Endothelial cell of umbilical vein (primary cell): ENCODE measurements at regions not wholly inside any gene's neighbourhood (a gene's known extent, or its start where the extent isn't known, plus 50 kb on each side); places are given as distances from the start of the nearest gene placed in this dataset.

ENCODE experiments used
- BruUV-seq: library from RNA; stranded (reverse); fragments of 400-500 nt; replicated peaks from 2 replicates; lab custom pipeline; 2021; lab: Mats Ljungman, UMichigan
- CTCF ChIA-PET: fragments of 300-600, 350-600 bp; sonication (Branson Sonifier 250); formaldehyde crosslinking; loops from one replicate; lab custom pipeline; 2021; ENCODE audit warnings: antibody characterized with exemption, inconsistent platforms; lab: Charles Lee
- POLR2A ChIA-PET: fragments of 300-600, 350-600 bp; sonication (Branson Sonifier 250); formaldehyde crosslinking; loops from one replicate; lab custom pipeline; 2021; ENCODE audit warnings: antibody characterized with exemption, inconsistent platforms; lab: Charles Lee
- DNase-seq: peaks from one replicate; pipeline ENCODE4 v3.0.0-alpha.2; 2011; ENCODE audit warnings: low read depth, low spot score
- FAIRE-seq: peaks from 2 replicates; lab custom pipeline; 2011; peaks lifted over from hg19 to GRCh38; lab: Jason Lieb, UNC
- H2AFZ ChIP-seq: 2 replicates; pipeline ENCODE4 v1.6.0; 2012; ENCODE audit warnings: low read depth, low read length, control low read depth, inconsistent platforms
- H3K27ac ChIP-seq: 2 replicates; pipeline ENCODE4 v1.5.1; 2011; ENCODE audit warnings: low read depth, mild to moderate bottlenecking, control low read depth, low read length, moderate library complexity; ENCODE audit not compliant: insufficient read depth
- H3K27me3 ChIP-seq, 2 experiments: 2 replicates each; pipeline versions ENCODE4 v1.6.0 to v1.6.1; 2011; ENCODE audit warnings: low read length in 2 of 2, mixed read lengths in 1 of 2; ENCODE audit not compliant: control insufficient read depth in 2 of 2, insufficient read depth in 2 of 2
- H3K36me3 ChIP-seq, 2 experiments: 2 replicates in 1 of 2; 3 replicates in 1 of 2; pipeline ENCODE4 v1.5.1; 2011; ENCODE audit warnings: low read length in 2 of 2, mild to moderate bottlenecking in 1 of 2, moderate library complexity in 1 of 2; ENCODE audit not compliant: control insufficient read depth in 2 of 2, insufficient read depth in 2 of 2; ENCODE audit errors: extremely low read depth in 1 of 2
- H3K4me1 ChIP-seq: 3 replicates; pipeline ENCODE4 v1.5.1; 2011; ENCODE audit warnings: mild to moderate bottlenecking, low read length; ENCODE audit not compliant: control insufficient read depth, insufficient read depth; ENCODE audit errors: extremely low read depth
- H3K4me2 ChIP-seq: 2 replicates; pipeline ENCODE4 v1.6.1; 2011; ENCODE audit warnings: low read length, control low read depth, mixed read lengths; ENCODE audit not compliant: insufficient read depth
- H3K4me3 ChIP-seq, 3 experiments: fragments of 200-600 bp in 1 of 3; sonication (generic), shearing (Covaris generic) in 1 of 3; replicated peaks in 1 of 3; 2 replicates each; pipeline ENCODE4 v1.5.1; 2011 to 2016; ENCODE audit warnings: control low read depth in 3 of 3, low read length in 3 of 3, mild to moderate bottlenecking in 2 of 3, inconsistent platforms in 1 of 3, low read depth in 1 of 3, moderate library complexity in 1 of 3; ENCODE audit not compliant: insufficient read depth in 1 of 3
- H3K79me2 ChIP-seq: 2 replicates; pipeline ENCODE4 v1.6.0; 2012; ENCODE audit warnings: low read length, inconsistent platforms; ENCODE audit not compliant: control insufficient read depth, insufficient read depth
- H3K9ac ChIP-seq: replicated peaks from 2 replicates; pipeline ENCODE3; 2011; ENCODE audit warnings: low read length, control low read depth; ENCODE audit not compliant: insufficient read depth; ENCODE audit errors: extremely low read depth
- H3K9me1 ChIP-seq: replicated peaks from 3 replicates; pipeline ENCODE4 v1.6.0; 2011; ENCODE audit warnings: mild to moderate bottlenecking, low read length; ENCODE audit not compliant: control insufficient read depth, insufficient read depth; ENCODE audit errors: extremely low read depth
- H3K9me3 ChIP-seq: replicated peaks from 2 replicates; pipeline ENCODE4 v1.5.1; 2012; ENCODE audit warnings: low read length, inconsistent platforms; ENCODE audit not compliant: control insufficient read depth, insufficient read depth
- H4K20me1 ChIP-seq: replicated peaks from 2 replicates; pipeline ENCODE3; 2011; ENCODE audit warnings: mild to moderate bottlenecking, low read length; ENCODE audit not compliant: control insufficient read depth, insufficient read depth; ENCODE audit errors: extremely low read depth
- CTCF ChIP-seq, 2 donors: IDR thresholded peaks; 1 replicate in 1 of 2; 2 replicates in 1 of 2; pipeline ENCODE4 v1.5.1; 2011; ENCODE audit warnings: low read length in 2 of 2, mild to moderate bottlenecking in 2 of 2, moderate library complexity in 2 of 2, control low read depth in 1 of 2, inconsistent platforms in 1 of 2, low read depth in 1 of 2; ENCODE audit not compliant: insufficient read depth in 1 of 2; ENCODE audit errors: extremely low read depth in 1 of 2
- EZH2 ChIP-seq: IDR thresholded peaks from 2 replicates; pipeline ENCODE4 v1.6.1; 2012; ENCODE audit warnings: borderline replicate concordance, low read depth, mild to moderate bottlenecking, moderate library complexity, low read length, inconsistent platforms; ENCODE audit not compliant: severe bottlenecking
- FOS ChIP-seq: IDR thresholded peaks from 2 replicates; pipeline ENCODE4 v1.6.1; 2011; ENCODE audit warnings: mild to moderate bottlenecking, low read length, moderate library complexity, borderline replicate concordance; ENCODE audit not compliant: insufficient read depth
- GATA2 ChIP-seq: IDR thresholded peaks from 2 replicates; pipeline ENCODE4 v1.7.0; 2011; ENCODE audit warnings: low read depth, mild to moderate bottlenecking, moderate library complexity, mixed read lengths, low read length; ENCODE audit not compliant: insufficient read length, insufficient read depth
- JUN ChIP-seq: IDR thresholded peaks from 2 replicates; pipeline ENCODE4 v1.6.1; 2011; ENCODE audit warnings: borderline replicate concordance, low read depth; ENCODE audit not compliant: insufficient read length, insufficient read depth
- MAX ChIP-seq: IDR thresholded peaks from 2 replicates; pipeline ENCODE4 v1.6.1; 2011; ENCODE audit not compliant: insufficient read depth, insufficient read length
- MYC ChIP-seq: IDR thresholded peaks from one replicate; pipeline ENCODE4 v1.6.1; 2011; ENCODE audit warnings: mild to moderate bottlenecking, low read depth, low read length
- POLR2A ChIP-seq: IDR thresholded peaks from 2 replicates; pipeline ENCODE4 v1.6.1; 2012; ENCODE audit warnings: low read depth, mild to moderate bottlenecking, control low read depth, low read length
- POLR2AphosphoS5 ChIP-seq: IDR thresholded peaks from 2 replicates; pipeline ENCODE4 v1.6.1; 2012; ENCODE audit warnings: low read depth, mild to moderate bottlenecking, control low read depth, low read length, moderate library complexity; ENCODE audit not compliant: insufficient read depth
- dilution Hi-C: fragments of 300-500 bp; cut with MboI; formaldehyde crosslinking; loops from one replicate; pipeline ENCODE4 v1.15.0; 2019; ENCODE audit warnings: low sequenced_read_pairs; ENCODE audit not compliant: extremely low pct_ligation_motif_present
- intact Hi-C: fragments of 100-400 bp; cut with micrococcal nuclease; formaldehyde crosslinking; loops from one replicate; pipeline ENCODE4 v1.10.0; 2022

- Histone ChIP-seq H3K36me3 (no peaks in the 10 kb centered on the region), H3K4me2 (no peak overlapping the region), H4K20me1 (no peaks in the 10 kb centered on the region), H3K4me1 (no peaks in the 10 kb centered on the region), H3K9ac (no peak overlapping the region), H3K4me3 (no peak overlapping the region), H3K9me1 (no peaks in the 10 kb centered on the region), H3K27me3 (peaks cover 0 to 2% of the 10 kb centered on the region in 2 experiments), H3K79me2 (no peaks in the 10 kb centered on the region), H2AFZ (no peak overlapping the region), H3K27ac (no peak overlapping the region), H3K9me3 (no peaks in the 10 kb centered on the region)
- DNase-seq (no peak), FAIRE-seq (no peak)
- intact Hi-C loops = no loop called here
- no TSS peak for BruUV-seq
- ChIA-PET CTCF (no interaction called here), POLR2A (no interaction called here)
- TF ChIP-seq FOS (no peak), POLR2AphosphoS5 (no peak), CTCF (IDR thresholded peaks at IDR 0.05; ENCODE audit: extremely low read depth in 1 of 2, insufficient read depth in 1 of 2, low read depth in 1 of 2, low read length in 2 of 2) (no peak), EZH2 (no peak), MYC (no peak), GATA2 (no peak), MAX (no peak), JUN (no peak), POLR2A (no peak)
- dilution Hi-C loops = no loop called here
Measured at GRCh38 chr13:48864100-48864499, 111.6 kb upstream of the FNDC3A start.
